ENCODE measurements at regions not wholly inside any gene's neighbourhood (a gene's known extent, or its start where the extent isn't known, plus 50 kb on each side); places are given as distances from the start of the nearest gene placed in this dataset.
"Not testable (repeated sequence)": the region's sequence is repeated elsewhere in the genome, so short reads cannot be mapped to it uniquely, and the experiment has no call there.

DNA sequence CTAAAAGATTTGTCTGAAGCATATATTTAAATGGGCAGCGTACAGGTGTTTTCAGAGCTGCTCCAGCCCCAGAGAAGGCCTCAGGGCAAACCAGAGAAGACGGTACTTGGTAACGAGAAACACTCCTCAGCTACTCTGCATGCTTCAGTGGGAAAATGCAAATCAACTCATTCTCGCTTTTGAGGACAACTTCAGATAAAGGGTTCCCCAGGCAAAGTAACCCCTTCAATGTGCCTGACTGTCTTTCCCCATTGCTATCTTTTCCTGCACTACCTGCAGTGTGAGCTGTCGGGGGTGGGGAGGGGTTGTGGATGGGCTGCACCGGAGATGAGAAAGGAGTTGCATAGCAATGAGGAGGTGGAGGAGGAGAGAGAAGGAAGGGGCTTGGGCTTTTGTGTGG is 339.7 kb upstream of the CLINT1 start:
- no peak for DNase-seq (ENCODE audit: low spot score)

- DNase-seq (ENCODE audit: low spot score): no peak
Observed at GRCh38 chr5:158195416-158196210, 336.7 kb upstream of the CLINT1 start.

DNA sequence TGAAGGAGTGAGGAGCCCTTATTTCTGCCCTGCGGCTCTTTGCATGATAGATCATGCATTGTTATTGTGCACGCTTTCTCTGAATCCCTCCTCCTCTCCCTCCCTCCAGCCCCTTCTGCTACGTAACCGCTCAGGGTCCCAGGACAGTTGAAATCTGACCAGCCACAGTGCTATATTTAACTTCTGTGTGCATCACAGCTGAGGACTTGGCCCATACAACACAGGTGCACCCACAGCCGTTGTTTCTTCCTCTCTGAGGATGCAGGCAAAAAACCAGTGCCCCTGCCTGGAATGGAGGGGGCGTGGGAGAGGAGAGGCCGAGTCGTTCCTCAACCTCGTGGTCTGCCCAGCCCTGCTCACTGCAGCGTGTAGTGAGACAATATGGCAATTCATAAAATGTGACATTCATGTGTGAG is 335.6 kb upstream of the CLINT1 start:
- DNase-seq (ENCODE audit: low spot score): no peak

- not testable (repeated sequence) for DNase-seq (ENCODE audit: low spot score)
Observed at GRCh38 chr5:158193395-158193794, 334.4 kb upstream of the CLINT1 start.

GRCh38 chr5:158180407-158180806 is 321.5 kb upstream of the CLINT1 start:
- no peak for DNase-seq (ENCODE audit: low spot score)

GRCh38 chr5:158179271-158179670 is 320.3 kb upstream of the CLINT1 start:
- DNase-seq (ENCODE audit: low spot score): no peak

- DNase-seq (ENCODE audit: low spot score): no peak
Observed at GRCh38 chr5:158178535-158178934, 319.6 kb upstream of the CLINT1 start.

DNA sequence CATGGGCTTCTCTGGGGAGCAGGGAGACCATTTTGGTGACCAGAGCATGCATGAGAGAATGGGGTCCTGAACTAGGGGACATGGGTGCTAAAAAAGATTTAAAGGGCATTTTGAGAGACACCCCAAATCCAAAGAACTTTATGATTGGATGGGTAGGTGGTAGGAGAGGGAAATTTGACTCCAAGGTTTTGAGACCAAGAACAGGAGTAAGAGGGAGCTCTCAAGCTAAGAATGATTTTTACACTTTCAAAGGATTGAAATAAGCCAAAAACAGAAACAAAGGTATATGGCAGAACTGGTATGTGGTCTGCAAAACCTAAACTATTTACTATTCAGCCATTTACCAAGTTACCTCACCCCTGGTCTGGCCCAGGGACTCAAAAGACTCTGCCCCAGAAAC is 318.2 kb upstream of the CLINT1 start:
- no peak for DNase-seq (ENCODE audit: low spot score)

GRCh38 chr5:158175934-158176481 is 317.1 kb upstream of the CLINT1 start:
- DNase-seq (ENCODE audit: low spot score): no peak

DNA sequence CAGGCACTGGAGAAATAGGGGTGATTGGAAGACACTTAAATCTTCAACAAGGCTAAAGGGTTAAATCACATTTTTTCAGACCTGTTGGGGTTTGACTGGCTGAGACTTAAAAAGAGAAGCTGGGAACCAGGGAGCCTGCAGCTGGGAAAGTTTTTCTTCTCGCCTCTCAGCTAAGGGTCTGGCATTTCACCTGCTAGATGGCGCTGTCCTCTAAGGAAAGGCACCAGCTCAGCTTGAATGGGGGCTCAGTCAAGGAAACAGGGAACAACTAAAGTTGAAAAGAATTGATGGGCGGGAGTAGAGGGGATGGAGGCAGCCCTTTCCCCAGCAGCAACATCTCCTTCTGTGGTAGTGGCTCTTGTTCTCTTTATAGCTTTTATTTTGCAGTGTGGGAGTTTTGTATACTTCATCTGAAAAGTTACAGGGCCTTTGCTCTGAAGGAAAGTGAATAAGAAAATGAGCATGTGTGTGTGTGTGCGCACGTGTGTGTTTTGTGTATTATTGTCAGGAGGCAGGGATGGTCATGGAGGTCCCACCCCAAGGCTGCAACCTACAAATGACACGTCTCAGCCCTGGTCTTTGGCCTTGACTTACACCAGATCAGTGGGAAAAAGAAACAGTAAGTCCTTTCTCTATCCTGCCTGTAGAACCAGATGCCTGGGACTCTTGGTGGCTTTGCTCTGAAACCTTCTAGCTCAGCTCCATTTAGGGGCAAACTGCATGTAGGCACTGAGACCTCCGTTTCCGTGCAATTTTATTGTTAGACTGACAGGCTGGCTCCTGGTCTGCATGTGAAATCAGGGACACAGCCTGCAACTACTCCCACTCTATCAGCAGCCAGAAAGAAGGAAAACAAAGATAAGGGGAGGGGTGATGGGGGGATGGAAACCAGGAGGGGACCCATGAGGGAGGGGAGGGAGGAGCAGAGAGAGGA is 316.2 kb upstream of the CLINT1 start:
- DNase-seq (ENCODE audit: low spot score): peak; percentile 27

DNA sequence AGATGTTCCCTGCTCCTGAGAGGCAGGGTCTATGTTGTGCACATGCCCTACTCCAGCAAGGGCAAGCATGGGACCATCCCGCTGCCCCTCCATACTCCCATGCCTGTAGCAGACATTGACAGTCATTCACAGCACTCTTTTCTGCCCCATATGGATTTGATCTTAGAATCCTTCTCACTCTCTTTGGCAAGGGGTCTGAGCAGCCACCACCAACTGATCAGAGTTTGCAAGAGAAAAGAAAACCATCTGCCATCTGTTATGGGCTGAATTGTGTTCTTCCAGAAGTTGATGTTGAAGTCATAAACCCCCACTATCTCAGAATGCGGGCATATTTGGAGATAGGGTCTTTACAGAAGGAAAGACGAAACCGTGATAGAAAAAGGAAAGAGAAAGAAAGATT is 315.1 kb upstream of the CLINT1 start:
- DNase-seq (ENCODE audit: low spot score): no peak

DNA sequence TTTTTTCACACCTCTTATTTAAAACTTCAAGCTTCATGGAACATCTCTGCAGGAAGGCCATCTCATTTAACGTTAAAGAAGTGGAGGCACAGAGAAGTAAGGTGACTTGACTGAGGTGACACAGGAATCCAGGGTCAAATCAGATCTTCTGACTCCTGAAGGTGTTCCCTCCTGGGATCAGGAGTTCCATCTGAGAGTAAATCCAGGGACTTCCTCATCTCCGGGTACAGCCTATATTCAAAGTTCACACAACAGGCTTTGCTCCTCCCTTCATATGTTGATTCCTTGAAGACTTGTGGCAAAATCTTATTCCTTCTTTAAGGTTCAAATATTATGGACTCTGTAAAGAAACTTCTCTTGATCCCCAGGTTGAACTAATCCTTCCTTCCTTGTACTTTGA is 313.1 kb upstream of the CLINT1 start:
- no peak for DNase-seq (ENCODE audit: low spot score)

DNA sequence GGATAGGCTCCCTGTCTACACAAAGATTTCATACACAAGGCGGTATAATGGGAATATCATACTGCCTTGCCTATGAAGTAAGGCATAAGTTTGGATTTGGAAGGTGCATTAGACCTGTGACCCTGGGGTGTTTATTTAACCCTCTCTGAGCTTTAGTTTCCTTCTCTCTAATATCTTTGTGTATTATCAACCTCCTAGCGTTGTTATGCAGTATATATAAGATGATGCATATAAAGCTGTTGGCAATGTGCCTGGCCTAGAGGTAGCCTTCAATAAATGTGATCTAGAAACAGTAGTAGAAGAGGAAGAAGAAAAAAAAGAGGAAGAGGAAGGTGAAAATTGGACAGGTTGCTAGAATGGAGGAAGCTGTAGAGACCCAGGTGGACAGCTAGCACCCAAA is 311.6 kb upstream of the CLINT1 start:
- DNase-seq (ENCODE audit: low spot score): no peak

- DNase-seq (ENCODE audit: low spot score): no peak
Observed at GRCh38 chr5:158170060-158170459, 311.1 kb upstream of the CLINT1 start.

DNA sequence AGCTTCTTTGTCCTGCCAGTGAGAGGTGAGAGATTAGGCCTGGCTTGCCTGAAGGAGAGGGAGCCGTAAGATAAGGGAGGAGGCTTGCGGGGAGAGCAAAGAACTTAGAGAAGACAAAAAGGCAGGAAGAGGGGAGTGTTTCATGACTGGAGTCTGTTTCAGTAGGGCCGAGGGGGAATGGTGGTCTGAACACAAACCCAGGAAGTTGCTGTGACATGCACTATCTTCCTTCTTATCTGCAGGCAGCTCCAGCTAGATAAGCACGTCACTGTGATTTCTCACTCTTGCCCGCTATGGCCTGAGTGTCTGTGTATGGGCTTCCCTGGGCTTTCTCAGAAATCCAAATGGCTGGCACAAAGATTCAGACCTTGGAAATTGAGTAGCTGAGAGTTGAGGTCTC is 307.5 kb upstream of the CLINT1 start:
- no peak for DNase-seq (ENCODE audit: low spot score)

- DNase-seq (ENCODE audit: low spot score): no peak
Observed at GRCh38 chr5:158165647-158166046, 306.7 kb upstream of the CLINT1 start.

GRCh38 chr5:158164296-158165047 is 305.5 kb upstream of the CLINT1 start:
- DNase-seq (ENCODE audit: low spot score): no peak

- no peak for DNase-seq (ENCODE audit: low spot score)
Observed at GRCh38 chr5:158163451-158164295, 304.7 kb upstream of the CLINT1 start.

DNA sequence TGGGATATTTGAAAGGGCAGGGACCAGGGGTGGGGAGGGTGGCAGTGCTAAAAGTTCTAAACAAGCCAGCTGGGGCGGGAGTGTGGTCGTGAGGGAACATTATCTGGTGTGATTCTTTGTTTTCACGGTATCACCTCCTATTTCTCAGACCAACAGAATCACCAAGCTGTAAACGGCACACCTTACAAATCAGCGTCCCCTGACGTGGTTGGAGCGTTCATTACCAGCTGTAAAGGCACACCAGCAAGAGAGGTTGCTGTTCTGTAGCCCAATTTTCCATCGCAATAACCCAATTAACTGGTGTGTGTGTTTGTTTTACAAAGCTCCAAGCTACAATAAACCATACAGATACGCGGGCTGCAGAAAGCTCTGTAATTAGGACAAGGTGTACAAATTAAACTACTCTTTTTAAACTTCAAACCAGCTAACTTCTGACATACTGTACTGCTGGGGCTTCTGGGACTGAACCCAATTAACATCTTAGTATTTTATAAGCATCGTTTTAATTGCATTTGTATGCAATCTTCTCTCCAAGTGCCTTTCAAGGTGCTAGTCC is 303.6 kb upstream of the CLINT1 start:
- DNase-seq (ENCODE audit: low spot score): no peak

DNA sequence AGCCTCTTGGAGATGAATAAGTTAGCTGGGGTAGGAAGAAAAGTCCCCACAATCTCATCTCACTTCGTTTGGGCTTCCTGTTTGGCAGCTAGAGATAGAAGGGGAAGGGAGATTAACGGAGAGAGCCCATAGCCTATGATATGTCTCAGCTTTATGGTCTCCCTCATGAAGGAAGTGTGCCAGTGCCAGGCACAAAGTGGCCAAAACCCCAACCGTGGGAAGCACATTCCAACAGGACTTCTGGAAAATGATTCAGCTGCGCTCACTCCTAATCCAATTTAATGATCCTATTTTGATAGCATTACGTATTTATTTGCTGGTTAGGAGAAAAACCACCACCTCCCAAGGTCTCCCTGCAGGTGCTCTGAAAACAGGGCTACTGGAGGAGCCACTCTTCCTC is 303.1 kb upstream of the CLINT1 start:
- no peak for DNase-seq (ENCODE audit: low spot score)

DNA sequence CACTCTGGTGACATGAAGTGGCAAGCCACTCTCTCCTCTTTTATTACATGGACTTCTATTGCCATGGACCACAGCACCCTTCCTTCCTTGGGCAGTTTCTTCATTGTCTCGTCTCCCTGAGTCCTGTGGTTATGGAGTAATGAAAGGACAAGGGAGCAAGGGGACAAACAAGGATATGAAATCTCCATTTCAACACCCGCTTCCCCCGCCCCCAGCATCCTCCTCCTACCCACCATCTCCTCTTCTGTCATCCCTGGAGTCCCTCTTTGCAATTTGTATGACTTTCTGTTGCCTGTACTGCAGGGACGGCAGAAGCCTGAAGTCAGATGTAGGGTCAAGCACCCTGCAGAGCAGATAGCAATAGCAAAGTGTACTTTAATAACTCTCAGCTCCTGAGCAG is 300.7 kb upstream of the CLINT1 start:
- no peak for DNase-seq (ENCODE audit: low spot score)
